Stimulated activated CD4-positive, alpha-beta T cell treated with anti-CD3 and anti-CD28 coated beads, Interleukin-2, amount 100 ng/mL, for 48 hours (primary cell): ENCODE measurements at regions not wholly inside any gene's neighbourhood (a gene's known extent, or its start where the extent isn't known, plus 50 kb on each side); places are given as distances from the start of the nearest gene placed in this dataset.
"Not testable (repeated sequence)": the region's sequence is repeated elsewhere in the genome, so short reads cannot be mapped to it uniquely, and the experiment has no call there.

Experiments
- DNase-seq, 2 donors: peaks; one replicate each; pipeline ENCODE4 v3.0.0-alpha.2; 2020

GRCh38 chr10:95137990-95138625, 55.9 kb upstream of the ACSM6 start:
- not testable (repeated sequence) for DNase-seq

- DNase-seq: no peak
These were observed 59.5 kb upstream of the ACSM6 start for GRCh38 chr10:95134490-95134889.

DNA sequence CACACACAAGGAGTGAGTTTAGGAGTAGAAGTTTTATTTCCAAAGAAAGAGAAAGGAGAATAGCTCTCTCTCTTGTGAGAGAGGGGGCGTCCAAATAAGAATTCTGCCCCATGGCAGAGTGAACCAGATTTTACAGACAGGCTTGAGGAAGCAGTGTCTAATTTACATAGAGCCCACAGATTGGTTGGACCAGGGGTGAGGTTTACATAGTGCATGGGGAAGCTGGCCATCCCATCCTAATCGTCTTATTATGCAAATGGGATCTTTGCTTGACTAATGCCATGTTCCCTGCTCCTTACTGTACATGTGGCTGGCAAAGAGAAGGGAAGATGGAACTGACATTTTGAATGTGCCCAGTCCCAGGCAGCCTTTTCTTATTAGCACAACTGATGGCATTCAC, 60.0 kb upstream of the ACSM6 start:
- DNase-seq: no peak

DNA sequence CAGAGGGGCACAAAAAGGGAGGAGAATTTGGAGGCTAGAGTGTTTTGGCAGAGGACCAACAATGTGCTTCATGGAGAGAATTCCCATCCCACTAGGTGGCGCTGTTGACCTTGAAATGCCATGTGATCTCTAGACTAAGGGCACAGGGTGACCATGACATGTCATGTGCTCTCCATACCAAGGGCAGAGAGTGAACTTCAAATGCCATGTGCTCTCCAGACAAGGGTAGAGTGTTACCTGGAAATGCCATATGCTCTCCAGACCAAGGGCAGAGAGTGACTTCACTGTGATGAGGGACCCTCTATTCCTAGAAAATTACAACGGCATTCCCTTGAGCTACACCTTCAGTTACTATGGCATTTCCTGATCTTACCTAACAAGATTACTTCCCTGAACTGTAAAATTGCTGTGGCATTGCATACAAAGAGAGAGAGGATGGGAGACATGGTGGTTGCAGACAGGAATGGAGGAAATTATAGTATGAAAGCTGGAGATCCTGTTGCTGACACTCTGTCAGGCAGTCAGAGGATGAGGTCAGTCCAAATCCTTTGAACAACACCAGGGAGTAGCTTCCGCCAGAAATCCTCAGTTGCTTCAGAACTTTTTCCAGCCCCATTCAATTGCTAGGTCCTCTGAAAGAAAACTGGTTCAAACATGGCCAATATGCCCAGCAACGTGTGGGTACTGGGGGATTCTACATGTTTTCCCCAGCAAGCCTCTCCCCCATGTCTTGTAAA, 60.9 kb upstream of the ACSM6 start:
- DNase-seq: peak; percentile 78 to 84

DNA sequence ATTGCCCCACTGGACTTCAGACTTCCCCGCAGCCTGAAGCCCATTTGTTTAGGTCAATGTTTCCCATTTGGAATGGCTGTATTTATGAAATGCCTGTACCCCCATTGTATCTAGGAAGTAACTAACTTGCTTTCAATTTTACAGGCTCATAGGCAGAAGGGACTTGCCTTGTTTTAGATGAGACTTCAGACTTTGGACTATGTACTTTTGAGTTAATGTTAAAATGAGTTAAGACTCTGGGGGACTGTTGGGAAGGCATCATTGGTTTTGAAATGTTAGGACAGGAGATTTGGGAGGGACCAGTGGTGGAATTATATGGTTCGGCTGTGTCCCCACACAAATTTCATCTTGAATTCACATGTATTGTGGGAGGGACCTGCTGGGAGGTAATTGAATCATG, 61.1 kb upstream of the CYP2C8 start:
- DNase-seq: not testable (repeated sequence)

DNA sequence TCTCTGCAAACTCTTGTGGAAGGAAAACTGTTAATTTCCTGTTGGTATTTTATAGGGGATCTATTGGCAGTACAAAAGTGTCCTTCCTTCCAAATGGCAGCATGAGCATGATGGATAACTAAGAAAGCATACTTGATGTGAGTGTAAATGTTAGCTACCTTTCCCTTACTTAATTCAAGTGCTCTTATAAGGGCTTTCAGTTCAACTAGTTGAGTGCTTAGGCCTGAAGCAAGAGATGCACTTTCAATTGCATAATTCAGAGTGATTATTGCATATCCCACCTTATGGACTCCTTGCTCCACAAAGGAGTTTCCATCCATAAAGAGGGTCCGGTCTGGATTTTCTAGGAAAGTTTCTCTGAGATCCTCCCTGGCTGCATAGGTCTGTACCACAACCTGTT, 56.3 kb upstream of the CYP2C8 start:
- no peak for DNase-seq

DNA sequence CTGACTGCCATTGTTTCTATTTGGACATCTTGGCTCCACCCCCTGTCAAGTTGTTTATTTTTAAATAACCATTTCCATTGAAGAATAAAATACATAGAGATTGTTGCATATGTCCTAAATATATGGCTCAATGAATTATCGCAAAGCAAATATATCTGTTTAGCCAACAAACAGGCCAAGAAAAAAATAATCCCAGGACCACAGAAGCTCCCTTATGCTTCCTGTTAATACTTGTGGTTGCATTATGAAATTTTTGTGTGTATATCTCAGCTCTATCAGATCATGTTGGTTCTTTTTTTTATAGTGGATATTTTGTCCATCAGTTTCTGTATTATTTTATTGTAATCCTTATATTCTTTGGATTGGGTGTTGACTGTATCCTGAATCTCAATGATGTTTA, 53.4 kb upstream of the CYP2C8 start:
- DNase-seq: no peak

GRCh38 chr10:95121904-95122303, 52.6 kb upstream of the CYP2C8 start:
- no peak for DNase-seq
